Ramos (cell line): ENCODE measurements at regions not wholly inside any gene's neighbourhood (a gene's known extent, or its start where the extent isn't known, plus 50 kb on each side); places are given as distances from the start of the nearest gene placed in this dataset.

Source experiments
- in situ Hi-C: fragments of 300-500 bp; cut with MboI; formaldehyde crosslinking; loops from one replicate; pipeline ENCODE4 v1.14.3; 2022; ENCODE audit warnings: low sequenced_read_pairs; ENCODE audit not compliant: unreplicated experiment

DNA sequence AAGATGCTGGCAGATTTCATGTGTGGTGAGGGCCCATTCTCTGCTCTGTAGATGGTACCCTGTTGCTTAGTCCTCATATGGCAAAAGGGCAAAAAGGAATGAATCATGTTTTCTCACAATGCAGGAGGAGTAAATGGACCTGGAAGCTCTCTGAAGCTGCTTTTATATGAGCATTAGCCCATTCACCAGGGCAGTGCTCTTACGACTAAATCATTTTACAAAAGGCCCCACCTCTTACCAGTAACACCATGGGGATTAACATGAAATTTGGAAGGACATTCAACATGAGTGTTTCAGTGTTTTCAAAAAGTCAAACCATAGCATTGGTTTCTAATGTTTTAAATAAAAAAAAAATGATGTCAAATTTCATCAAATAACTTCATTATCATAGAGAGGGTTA lies 495.7 kb upstream of the CBLB start:
- in situ Hi-C loops, result no loop called here

- in situ Hi-C loops, result no loop called here
Measured at GRCh38 chr3:106365061-106365691, 496.4 kb upstream of the CBLB start.

DNA sequence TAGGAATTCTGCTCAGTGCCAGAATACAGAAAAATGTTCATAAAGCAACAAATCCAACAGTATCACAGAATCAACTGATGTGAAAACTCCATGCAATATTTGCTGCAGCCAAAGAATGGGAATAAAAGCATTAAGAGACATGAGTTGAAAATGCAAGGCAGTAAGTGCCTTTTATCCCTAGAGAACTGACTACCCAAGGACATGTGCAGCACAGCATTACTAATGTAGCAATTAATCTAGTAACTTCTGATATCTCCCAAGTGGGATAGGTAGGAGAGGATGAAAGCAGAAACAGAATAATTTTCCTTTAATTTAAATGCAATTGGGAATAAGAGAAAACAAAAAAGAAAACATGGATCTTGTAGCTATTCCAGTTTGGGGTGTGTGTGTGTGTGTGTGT lies 497.5 kb upstream of the CBLB start:
- in situ Hi-C loops, result no loop called here

- in situ Hi-C loops, result no loop called here
Measured at GRCh38 chr3:106367496-106367895, 498.7 kb upstream of the CBLB start.

GRCh38 chr3:106371221-106371970 lies 502.6 kb upstream of the CBLB start:
- in situ Hi-C loops, result no loop called here

DNA sequence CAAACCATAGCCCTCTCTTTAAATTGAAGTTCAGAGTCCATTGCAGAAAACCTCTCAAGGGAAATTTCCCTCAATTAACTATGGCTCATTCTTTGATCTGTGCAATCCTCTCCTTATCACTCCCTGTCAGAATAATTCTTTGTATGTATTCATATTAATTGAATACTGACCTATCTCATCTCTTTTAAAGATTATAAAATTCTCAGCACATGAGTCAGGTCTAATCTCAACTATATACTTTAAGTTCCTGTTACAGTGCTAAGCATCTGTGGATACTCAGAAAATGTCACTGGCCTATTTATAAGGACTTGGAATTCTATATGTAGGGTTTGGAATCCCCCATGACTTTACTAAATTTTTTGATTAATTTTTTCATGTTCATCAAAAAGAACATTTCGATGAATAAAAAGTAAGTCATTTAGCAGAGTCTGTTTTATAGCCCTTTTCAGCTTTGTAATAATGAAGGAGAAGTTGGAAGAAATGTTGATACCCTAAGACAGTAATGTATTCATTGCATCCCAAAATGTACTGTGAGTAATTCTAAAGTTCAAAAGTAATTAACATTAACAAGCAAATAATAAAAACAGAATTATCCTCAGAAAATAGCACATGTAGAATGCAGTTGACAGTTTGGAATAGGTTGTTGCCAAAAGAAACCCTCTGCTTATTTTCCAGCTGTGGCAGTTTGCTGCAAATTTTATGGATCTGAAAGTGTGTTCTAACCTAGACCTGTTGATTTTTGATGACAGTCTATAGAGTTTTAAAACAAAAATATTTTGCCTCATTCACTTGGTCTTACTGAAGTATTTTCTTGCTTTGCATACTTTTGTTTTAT lies 503.4 kb upstream of the CBLB start:
- in situ Hi-C loops, result no loop called here

DNA sequence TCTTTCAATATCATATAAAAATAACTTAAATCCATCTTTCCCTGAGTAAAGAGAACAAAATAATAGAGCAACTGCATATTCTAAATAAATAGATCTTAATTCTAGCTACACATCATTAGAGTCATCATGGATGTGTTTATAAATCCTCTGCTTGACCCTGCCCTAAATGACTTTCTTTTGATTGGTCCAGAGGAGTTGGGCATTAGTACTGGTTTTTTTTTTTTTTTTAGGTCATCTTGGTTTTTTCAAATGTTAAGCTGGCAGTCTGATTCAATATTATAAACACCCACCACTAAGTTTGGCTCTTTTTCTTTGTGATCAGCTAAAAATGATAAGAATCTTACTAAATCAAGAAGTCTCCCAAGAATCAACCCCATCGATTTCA lies 504.0 kb upstream of the CBLB start:
- in situ Hi-C loops, result no loop called here

DNA sequence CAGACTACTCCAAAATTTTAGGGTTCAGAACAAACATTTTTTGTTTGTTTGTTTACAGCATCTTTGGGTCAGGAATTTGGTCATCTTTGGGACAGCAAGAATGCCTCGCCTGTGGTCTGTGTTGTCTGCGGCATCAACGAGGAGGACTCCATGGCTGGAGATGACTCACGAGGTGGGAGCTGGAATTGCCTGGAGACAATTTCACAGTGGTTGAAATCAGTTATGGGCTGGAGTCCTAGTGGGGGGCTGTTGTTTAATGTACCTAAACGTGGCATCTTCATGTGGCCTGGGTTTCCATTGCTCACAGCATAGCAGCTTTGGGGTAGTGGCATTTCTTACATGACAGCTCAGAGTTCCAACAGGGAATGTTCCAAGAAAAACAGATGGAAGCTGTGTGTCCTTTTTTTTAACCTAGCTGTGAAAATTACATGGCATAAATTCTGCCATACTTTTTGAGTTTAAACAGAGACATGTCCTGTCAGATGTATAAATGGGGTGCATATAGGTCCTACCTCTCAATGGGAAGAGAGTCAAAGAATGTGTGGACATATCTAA lies 507.3 kb upstream of the CBLB start:
- in situ Hi-C loops, result no loop called here

GRCh38 chr3:106379251-106379750 lies 510.5 kb upstream of the CBLB start:
- in situ Hi-C loops, result no loop called here

- in situ Hi-C loops, result no loop called here
Measured at GRCh38 chr3:106380232-106380631, 511.4 kb upstream of the CBLB start.

- in situ Hi-C loops, result no loop called here
Measured at GRCh38 chr3:106381286-106381938, 512.6 kb upstream of the CBLB start.

DNA sequence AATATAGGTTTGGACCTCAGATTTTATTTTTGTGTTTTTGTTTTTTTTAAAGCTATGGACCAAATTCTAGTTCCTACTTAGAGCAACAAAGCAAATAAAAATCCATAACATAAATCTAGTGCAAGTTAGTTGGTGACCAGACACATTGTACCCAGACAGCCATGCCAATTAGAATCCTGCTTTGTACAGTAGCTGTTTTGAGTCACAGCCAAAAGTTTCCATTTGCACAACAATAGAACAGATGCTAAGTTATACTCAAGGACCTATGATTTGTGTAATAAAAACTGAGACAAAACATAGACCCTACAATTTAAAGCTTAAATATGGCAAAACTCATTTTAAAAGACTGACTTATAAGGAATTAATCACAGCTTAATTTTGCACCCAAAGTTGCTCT lies 513.1 kb upstream of the CBLB start:
- in situ Hi-C loops, result no loop called here

GRCh38 chr3:106386050-106386449 lies 517.2 kb upstream of the CBLB start:
- in situ Hi-C loops, result no loop called here

DNA sequence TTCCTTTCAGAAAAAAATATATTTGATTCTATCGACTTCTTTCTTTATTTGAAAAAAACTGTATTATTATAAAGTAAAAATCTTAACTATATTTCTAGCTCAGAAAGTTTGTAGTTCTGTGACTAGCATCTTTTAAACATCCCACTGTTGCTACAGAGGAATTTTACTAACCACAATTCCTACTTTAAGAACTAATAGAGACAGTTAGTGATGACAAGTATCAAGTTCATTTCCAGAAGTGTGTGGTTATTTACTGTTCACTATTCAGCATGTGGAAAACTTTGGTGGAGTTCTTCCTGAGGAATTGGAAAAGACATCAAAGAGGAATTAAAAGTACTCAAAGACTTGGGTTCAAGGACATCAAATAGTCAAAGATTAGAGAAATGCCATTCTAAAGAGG lies 524.1 kb upstream of the CBLB start:
- in situ Hi-C loops, result no loop called here

GRCh38 chr3:106397006-106397405 lies 528.2 kb upstream of the CBLB start:
- in situ Hi-C loops, result no loop called here

- in situ Hi-C loops, result no loop called here
Measured at GRCh38 chr3:106398891-106399600, 530.2 kb upstream of the CBLB start.

DNA sequence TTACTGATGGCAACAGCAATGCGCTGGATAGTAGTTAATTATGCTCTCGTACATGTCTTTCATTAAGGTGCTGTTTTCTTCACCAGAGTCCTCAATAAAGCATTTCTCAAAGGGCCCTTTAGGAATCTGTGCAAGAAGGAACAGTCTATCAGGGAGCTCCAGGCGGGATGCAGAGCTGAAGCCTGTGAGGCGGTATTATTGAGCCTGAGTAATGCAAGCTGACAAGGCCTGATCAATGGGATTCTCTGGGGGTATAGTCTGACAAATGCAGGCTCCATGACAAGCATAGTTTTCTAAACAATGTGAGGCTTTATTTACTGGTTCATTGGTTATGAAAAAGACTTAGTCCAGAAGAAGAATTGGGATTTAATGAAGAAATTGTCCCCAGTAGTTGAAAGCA lies 530.9 kb upstream of the CBLB start:
- in situ Hi-C loops, result no loop called here

DNA sequence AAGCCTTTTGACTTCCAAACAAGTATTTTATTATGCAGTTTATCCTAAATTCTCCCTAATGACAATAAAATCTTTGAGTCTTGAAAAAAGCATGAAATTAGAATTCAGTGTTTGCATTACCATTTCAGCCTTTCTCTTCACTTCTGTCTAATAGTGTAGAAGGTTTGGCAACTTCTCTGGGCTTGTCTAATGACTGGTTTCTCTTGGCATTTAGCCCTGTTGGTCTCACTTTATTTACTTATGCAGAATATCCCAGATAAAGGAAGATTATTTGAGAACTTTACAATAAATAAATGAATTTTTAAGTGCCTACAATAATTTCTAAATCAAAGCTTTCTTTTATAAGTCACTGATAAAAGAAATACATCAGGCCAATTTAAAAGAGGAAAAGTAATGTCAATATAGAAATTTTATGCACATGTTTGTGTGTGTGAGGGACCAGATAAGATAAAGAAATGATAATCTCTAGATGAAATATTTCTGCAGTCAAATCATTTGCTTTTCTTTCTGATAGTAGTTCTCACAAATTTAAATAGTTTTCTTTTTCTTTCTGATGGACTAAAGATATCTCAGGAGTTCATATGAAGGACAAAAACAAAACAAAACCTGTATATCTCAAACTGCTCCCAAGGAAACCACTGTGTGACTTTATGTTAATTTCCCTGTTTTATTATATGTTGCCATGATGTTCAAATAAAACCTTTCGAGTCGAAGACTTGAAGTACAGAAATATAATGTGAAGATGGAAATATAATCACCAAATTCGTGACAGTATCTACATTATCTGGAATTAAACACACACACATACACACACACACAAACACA lies 533.1 kb upstream of the CBLB start:
- in situ Hi-C loops, result no loop called here
